ENCODE measurements at regions not wholly inside any gene's neighbourhood (a gene's known extent, or its start where the extent isn't known, plus 50 kb on each side); places are given as distances from the start of the nearest gene placed in this dataset.
"Not testable (repeated sequence)": the region's sequence is repeated elsewhere in the genome, so short reads cannot be mapped to it uniquely, and the experiment has no call there.

DNA sequence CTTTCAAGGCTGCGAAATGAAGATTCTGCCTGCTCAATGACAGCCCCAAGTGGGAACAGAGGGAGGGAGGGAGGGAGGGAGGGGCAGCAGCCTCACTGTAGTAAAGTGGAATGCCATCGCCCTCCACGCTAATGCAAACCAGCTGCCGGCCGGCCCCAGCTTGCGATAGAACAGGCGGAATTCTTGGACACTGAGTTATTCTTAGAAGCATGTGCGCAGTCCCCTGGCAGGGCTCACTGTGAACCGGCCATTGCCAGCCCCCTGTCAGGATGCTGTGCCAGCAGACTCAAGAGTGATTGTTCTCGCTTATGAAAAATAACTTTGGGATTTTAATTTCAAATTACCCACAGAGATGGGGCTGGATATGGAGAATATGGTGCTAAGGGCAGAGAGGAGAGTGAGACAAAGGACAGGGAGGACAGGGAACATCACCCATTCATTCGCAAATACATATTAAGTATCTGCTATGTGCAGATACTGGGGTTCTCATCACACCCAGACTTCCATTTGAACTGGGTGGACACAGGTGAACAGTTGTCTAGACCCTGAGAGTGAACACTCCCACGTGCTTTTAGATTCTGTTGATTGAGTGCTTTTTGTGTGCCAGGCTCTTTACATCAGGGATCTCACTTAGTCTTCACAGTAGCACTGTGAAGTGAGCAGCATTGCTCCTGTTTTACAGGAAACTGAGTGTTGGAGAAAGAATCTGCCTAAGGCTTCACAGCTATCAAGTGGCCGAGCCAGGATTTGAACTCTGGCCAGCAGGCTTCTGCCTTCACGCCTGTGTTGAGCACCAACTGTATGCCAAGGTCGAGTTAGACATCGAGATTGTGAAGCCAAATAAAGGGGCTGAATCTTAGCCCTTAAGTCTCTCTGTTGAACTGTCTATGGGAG is 192.9 kb downstream of the C12orf75 start:
- no peak overlapping the region for H3K27ac Mint-ChIP-seq
- peaks cover 4% of the 10 kb centered on the region for H3K9me3 Mint-ChIP-seq
- no peaks in the 10 kb centered on the region for H3K36me3 Mint-ChIP-seq
- no peaks in the 10 kb centered on the region for H3K4me1 Mint-ChIP-seq
- H3K4me3 Mint-ChIP-seq, result no peak overlapping the region
- peaks cover 5% of the 10 kb centered on the region for H3K27me3 Mint-ChIP-seq

DNA sequence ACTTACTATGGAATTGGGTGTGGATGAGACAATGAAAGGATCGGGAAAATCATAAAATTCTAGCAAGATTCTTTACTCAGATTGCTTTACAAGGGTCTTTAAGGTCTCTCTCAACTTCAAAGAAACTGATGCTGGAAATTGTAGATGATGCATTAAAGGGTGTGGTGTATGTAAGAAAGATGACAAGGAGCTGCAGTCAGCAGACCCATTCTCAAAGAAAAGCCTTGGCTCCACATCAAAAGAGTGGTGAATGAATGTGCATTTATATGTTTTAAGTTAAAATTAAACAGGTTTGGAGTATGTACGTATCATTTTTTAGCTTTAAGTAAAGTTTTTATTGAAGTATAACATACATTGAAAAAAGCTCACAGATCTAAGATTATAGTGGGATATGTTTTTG is 194.5 kb downstream of the C12orf75 start:
- H3K27ac Mint-ChIP-seq, result no peak overlapping the region
- no peak overlapping the region for H3K4me3 Mint-ChIP-seq
- peaks cover 6% of the 10 kb centered on the region for H3K9me3 Mint-ChIP-seq
- H3K36me3 Mint-ChIP-seq, result no peaks in the 10 kb centered on the region
- H3K27me3 Mint-ChIP-seq, result peaks cover 5% of the 10 kb centered on the region
- H3K4me1 Mint-ChIP-seq, result no peaks in the 10 kb centered on the region

DNA sequence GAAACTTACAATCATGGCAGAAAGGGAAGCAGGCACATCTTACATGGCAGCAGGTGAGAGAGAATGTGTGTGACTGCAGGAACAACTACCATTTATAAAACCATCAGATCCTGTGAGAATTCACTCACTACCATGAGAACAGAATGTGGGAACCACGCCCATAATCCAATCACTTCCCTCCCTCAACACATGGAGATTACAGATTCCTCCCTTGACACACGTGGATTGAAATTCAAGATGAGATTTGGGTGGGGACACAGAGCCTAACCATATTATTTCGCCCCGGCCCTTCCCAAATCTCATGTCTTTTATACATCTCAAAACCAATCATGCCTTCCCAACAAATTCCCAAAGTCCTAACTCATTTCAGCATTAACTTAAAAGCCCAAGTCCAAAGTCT is 203.6 kb downstream of the C12orf75 start:
- H3K27ac Mint-ChIP-seq, result no peak overlapping the region
- H3K4me3 Mint-ChIP-seq, result no peak overlapping the region
- H3K36me3 Mint-ChIP-seq, result no peaks in the 10 kb centered on the region
- no peaks in the 10 kb centered on the region for H3K4me1 Mint-ChIP-seq
- H3K9me3 Mint-ChIP-seq, result peaks cover 8% of the 10 kb centered on the region
- peaks cover 8% of the 10 kb centered on the region for H3K27me3 Mint-ChIP-seq

DNA sequence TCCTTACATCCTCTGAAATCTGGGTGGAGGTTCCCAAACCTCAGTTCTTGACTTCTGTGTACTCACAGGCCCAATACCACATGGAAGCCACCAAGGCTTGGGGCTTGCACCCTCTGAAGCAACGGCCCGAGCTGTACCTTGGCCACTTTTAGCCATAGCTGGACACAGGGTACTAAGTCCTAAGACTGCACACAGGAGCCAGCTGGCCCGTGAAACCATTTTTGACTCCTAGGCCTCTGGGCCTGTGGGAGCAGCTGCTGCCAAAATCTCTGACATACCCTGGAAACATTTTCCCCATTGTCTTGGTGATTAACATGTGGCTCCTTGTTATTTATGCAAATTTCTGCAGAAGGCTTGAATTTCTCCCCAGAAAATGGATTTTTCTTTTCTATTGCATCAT is 204.5 kb downstream of the C12orf75 start:
- H3K9me3 Mint-ChIP-seq, H3K27me3 Mint-ChIP-seq, H3K27ac Mint-ChIP-seq, H3K4me1 Mint-ChIP-seq, H3K36me3 Mint-ChIP-seq, H3K4me3 Mint-ChIP-seq: not testable (repeated sequence)

DNA sequence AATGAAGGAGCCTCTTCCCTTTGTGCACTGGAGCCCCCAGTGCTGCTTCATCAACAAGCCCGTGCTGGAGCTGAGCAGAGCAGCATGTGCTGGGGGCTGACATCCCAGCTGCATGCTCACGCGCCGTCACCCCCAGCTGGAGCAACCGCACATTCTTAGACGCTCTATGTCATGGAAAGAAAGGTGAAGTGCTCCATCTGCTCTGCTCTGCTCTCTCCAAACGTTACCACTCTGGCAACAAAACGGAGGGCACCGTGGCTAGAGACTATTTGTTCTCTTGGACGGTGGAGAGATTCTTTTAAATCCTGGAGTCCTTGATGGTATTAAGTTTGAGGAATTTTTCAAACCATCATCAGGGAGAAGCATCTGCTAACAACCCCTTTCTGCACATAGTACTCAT is 208.4 kb downstream of the C12orf75 start:
- Mint-ChIP-seq H3K36me3 (no peaks in the 10 kb centered on the region), H3K4me1 (no peaks in the 10 kb centered on the region), H3K9me3 (peaks cover 7% of the 10 kb centered on the region), H3K4me3 (no peak overlapping the region), H3K27me3 (peaks cover 3% of the 10 kb centered on the region), H3K27ac (no peak overlapping the region)

DNA sequence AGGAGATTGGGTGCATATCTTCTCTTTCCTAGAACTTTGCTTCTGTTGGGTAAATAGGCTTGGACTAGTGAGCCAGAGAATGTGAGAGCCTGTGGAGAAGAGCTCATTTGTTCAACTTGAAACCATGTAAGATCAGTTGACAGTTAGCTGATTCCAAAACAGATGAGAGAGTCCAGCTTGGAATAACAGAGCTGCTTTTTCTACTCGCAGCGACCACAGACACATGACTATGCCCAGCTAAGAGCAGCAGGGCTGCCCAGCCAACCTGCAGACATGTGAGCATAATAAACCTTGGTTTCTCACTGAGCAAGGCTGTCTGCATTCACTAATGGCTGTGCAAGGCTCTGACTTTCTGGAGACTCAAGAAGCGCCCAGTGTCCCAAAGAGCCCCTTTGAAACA is 209.2 kb downstream of the C12orf75 start:
- no peaks in the 10 kb centered on the region for H3K36me3 Mint-ChIP-seq
- peaks cover 7% of the 10 kb centered on the region for H3K9me3 Mint-ChIP-seq
- H3K4me3 Mint-ChIP-seq, result no peak overlapping the region
- no peaks in the 10 kb centered on the region for H3K4me1 Mint-ChIP-seq
- H3K27me3 Mint-ChIP-seq, result peaks cover 3% of the 10 kb centered on the region
- H3K27ac Mint-ChIP-seq, result no peak overlapping the region

DNA sequence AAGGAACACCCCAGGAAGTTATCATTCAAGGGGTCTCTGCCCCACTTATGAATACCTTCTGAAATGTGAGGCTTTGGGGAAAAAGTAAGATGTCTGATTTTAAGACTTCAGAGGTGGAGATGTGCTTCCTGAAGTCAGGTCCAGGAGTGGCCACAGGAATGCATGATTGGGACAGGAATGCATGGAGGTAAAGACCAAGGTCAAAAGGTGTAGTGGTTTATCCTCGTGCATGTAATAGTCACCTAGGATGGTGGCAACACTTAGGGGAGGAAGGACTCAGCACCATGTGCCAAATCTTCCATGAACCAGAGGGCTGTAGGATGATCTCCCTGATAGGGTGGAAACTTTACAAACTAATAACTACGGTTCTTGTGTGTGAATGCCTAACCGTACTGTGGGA is 217.3 kb downstream of the C12orf75 start:
- Mint-ChIP-seq H3K4me3 (no peak overlapping the region), H3K4me1 (no peaks in the 10 kb centered on the region), H3K27ac (no peak overlapping the region), H3K9me3 (no peaks in the 10 kb centered on the region), H3K27me3 (peaks cover 2% of the 10 kb centered on the region), H3K36me3 (no peaks in the 10 kb centered on the region)

DNA sequence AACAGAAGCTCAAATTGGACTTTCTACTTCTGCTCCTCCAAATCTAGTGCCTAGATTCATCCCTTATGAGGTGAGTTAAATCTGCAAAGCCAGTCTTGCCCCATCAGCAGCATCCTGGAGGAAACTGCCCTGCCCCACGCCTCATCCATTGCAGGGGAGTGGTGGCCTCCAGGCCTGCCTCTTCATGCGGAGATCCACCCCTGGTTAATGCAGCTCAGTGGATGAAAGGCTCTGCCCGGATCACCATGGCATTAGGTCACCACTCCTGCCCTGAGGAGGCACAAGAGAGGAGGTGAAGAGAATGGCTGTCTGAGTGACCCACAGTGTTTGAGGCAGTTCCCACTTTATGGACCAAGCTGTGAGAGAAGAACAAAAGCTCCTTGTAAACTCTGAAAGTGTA is 218.1 kb downstream of the C12orf75 start:
- no peaks in the 10 kb centered on the region for H3K4me1 Mint-ChIP-seq
- H3K27ac Mint-ChIP-seq, result no peak overlapping the region
- no peak overlapping the region for H3K4me3 Mint-ChIP-seq
- no peaks in the 10 kb centered on the region for H3K36me3 Mint-ChIP-seq
- peaks cover 2% of the 10 kb centered on the region for H3K27me3 Mint-ChIP-seq
- no peaks in the 10 kb centered on the region for H3K9me3 Mint-ChIP-seq

DNA sequence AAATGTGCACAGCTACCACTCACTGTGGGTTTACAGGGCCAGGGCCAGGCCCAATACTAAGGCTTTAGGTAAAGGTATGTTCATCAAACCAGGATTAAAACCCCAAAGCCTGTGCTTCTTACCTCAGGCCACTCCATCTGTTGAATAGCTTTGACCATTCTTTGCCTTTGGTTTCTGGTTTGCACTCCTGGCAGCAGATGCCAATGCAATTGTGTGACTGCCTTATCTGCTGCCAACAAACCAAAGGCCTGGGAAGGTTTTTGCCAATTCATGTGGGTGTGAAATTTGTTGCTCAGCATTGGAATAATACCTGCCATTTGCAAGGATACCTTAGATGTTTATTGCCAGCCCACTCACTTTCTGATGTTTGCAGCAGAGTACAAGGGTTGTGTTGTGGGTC is 221.6 kb downstream of the C12orf75 start:
- no peak overlapping the region for H3K4me3 Mint-ChIP-seq
- no peaks in the 10 kb centered on the region for H3K9me3 Mint-ChIP-seq
- peaks cover 2% of the 10 kb centered on the region for H3K27me3 Mint-ChIP-seq
- no peak overlapping the region for H3K27ac Mint-ChIP-seq
- no peaks in the 10 kb centered on the region for H3K36me3 Mint-ChIP-seq
- no peaks in the 10 kb centered on the region for H3K4me1 Mint-ChIP-seq

DNA sequence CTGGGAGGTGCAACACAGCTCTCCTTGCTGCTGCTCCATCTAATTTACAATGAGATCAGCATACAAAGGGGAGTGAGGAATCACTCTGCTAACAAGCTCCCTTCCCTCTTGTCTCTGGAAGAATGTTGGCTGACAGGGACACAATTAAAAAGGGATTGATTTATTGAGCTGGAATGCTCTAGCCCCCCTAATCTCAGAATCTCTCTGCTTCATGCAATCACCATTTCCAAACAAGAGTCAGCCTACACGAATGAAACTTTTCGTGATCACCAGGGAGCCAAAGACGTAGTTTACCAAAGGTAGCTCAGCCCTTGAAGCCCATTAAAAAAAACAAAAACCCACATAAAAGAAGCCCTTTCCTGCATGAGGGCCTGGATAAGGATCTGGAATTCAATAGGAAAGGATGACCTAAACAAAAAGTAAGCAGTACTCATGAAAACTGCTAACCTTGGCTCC is 223.8 kb downstream of the C12orf75 start:
- Mint-ChIP-seq H3K27ac (no peak overlapping the region), H3K36me3 (no peaks in the 10 kb centered on the region), H3K9me3 (no peaks in the 10 kb centered on the region), H3K4me3 (no peak overlapping the region), H3K27me3 (no peaks in the 10 kb centered on the region), H3K4me1 (no peaks in the 10 kb centered on the region)

DNA sequence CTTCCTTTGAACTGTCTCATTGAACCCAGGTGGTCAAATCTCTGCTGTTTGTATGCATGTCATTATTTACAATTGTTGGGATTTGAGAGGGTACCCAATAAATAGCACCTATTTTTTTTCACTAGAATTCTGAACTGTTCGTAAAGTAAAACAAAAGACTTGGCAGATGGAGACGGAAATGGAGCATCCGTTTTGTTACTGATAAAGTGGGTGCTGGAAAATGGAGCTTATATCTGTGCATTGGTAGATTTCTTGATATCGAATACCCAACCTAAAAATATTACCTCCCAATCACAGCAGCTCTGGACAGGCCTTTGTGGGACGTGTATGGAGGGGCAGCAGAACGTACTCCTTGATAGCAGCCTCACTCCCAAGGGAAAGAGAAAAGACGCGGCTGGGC is 224.4 kb downstream of the C12orf75 start:
- Mint-ChIP-seq H3K36me3 (no peaks in the 10 kb centered on the region), H3K4me1 (no peaks in the 10 kb centered on the region), H3K9me3 (peaks cover under 1% of the 10 kb centered on the region), H3K27me3 (no peaks in the 10 kb centered on the region), H3K4me3 (no peak overlapping the region), H3K27ac (no peak overlapping the region)

DNA sequence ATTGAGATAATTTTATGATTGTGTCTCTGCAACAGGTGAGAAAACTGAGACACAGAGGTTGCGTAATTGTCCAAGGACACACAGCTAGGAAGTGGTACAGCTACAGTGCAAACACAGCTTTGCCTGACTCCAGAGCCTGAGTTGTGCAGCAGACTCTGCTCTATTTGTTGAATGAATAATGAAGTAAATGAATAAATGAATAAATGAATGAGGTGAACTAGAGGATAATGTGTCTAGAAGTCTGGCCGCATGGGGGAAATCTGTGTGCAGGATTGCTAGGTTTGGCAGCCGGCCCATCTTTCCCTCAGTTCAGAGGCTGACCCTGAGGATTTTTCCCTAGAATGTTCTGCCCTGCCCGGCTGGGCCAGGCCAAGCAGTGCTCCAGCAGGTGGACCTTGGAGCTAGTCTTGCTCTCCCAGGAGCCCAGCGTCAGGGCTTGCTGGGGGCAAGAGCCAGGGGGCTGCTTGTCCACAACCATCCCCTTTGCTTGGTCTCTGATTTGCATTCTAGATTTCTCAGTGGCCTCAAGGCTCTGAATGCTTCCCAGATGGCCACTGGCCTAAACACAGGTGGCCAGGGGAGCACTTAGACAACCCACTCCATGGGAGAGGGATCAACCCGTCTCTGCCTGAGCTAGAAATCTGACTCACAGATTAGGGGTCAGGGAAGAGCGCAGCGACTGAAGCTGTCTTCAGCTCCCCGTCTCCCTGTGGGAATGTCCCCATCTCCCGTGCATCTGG is 225.2 kb downstream of the C12orf75 start:
- H3K27ac Mint-ChIP-seq, result no peak overlapping the region
- H3K9me3 Mint-ChIP-seq, result peaks cover 7% of the 10 kb centered on the region
- no peaks in the 10 kb centered on the region for H3K27me3 Mint-ChIP-seq
- H3K36me3 Mint-ChIP-seq, result no peaks in the 10 kb centered on the region
- no peak overlapping the region for H3K4me3 Mint-ChIP-seq
- H3K4me1 Mint-ChIP-seq, result no peaks in the 10 kb centered on the region

DNA sequence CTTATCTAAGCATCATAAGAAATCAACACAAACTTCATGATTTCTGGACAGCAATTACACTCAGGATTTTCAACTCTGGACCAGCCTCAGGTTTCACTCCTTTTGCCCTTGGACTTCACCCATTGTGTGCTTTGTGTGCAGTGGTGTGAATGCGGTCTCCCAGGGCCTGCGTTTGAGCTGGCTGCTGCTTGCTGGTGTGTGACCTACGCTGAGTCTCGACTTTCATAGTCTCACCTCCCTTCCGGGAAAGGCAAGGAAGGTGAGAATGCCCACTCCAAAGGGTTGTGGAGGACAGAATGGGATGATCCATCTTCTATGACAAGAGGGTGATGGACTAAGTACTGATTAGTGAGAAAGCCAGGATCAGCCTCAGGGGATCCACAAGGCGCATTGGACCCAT is 228.8 kb downstream of the C12orf75 start:
- Mint-ChIP-seq H3K4me3 (no peak overlapping the region), H3K4me1 (no peaks in the 10 kb centered on the region), H3K9me3 (peaks cover 7% of the 10 kb centered on the region), H3K27ac (no peak overlapping the region), H3K36me3 (no peaks in the 10 kb centered on the region), H3K27me3 (no peaks in the 10 kb centered on the region)

DNA sequence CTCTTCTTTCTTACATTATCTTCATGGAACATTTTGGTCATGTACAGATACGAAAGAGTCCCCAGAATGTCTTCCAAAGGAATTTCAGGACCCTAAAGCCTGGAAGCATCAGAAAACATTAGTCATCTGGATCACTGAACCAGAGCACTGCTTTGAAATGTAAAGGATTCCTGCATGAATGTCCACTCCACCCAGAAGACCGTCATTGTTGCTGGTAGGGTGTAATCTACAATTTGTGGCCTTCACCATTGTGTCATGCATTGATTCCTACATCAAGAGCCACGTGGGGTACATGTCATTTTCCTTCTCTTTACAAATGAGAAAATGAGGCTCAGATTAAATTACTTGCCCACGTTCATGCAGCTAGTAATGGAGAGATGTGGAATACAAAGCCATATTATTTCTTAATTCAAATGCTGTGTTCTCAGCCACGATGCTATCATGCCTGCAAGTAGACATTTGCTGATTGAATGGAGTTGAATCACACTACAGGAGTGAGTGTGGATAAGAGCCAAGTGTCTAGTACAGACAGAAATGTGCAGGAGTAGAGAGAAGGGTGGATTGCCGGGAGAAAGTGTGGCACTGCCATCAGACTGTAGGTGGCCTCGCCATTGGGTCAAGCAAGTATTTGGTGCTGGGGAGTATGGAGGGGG is 231.2 kb downstream of the C12orf75 start:
- Mint-ChIP-seq H3K36me3 (no peaks in the 10 kb centered on the region), H3K4me3 (no peak overlapping the region), H3K27me3 (no peaks in the 10 kb centered on the region), H3K27ac (no peak overlapping the region), H3K4me1 (no peaks in the 10 kb centered on the region), H3K9me3 (peaks cover 7% of the 10 kb centered on the region)

DNA sequence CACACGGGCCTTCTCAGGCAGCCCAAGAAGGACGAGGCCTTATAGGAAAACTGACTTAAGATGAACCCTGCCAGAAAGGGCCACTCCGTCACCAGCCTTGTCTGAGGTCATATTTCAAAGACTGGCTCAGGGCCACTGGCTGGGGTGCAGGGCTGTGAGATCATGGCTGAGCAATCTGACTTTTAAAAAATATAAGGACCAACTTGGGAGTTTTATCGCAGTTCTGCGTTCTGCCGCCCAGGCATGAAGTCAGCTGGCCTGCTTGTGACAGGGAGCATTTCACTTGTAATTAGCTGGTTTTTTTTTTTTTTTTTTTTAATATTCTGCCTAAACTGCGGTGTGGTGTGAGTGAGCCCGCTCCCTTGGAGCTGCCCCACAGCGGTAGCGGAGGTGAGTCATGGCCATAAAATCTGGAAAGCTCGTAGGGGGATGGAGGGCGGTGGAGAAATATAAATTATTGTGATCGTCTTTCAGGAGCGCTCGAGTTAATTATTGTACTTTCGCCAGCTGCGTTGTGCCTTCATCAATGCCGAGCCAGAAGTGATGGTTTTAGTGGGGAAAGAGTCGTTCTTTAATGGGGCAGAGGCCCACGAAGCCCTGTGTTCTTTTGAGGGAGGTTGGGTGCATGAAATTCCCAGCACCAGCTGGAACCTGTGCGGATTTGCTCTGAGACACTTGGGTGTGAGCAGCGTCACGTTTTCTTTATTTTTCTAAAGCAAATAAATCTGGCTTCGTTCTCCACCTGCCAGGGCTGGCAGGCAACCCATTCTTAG is 231.9 kb downstream of the C12orf75 start:
- Mint-ChIP-seq H3K4me3 (no peak overlapping the region), H3K27me3 (peaks cover 1% of the 10 kb centered on the region), H3K27ac (no peak overlapping the region), H3K36me3 (no peaks in the 10 kb centered on the region), H3K9me3 (peaks cover 7% of the 10 kb centered on the region), H3K4me1 (no peaks in the 10 kb centered on the region)
